Sigmoid colon (tissue), 4 donors: ENCODE measurements at regions not wholly inside any gene's neighbourhood (a gene's known extent, or its start where the extent isn't known, plus 50 kb on each side); places are given as distances from the start of the nearest gene placed in this dataset.

Source experiments
- POLR2A ChIP-seq, 2 donors: fragments of 450-650 bp; IDR thresholded peaks; one replicate each; pipeline ENCODE4 v1.6.1; 2016; ENCODE audit warnings: antibody characterized with exemption in 2 of 2, mild to moderate bottlenecking in 2 of 2, moderate library complexity in 2 of 2
- POLR2AphosphoS5 ChIP-seq, 4 donors: sonication (generic); formaldehyde crosslinking; IDR thresholded peaks; one replicate each; pipeline ENCODE4 v1.6.1; 2017; ENCODE audit warnings: antibody characterized with exemption in 4 of 4
- TF ChIP-seq, protein P1 (sequence below), 4 experiments: fragments of 450-650 bp in 3 of 4; fragments of 200-600 bp in 1 of 4; IDR thresholded peaks; one replicate each; pipeline ENCODE4 v1.5.1; 2016 to 2019; ENCODE audit warnings: antibody characterized with exemption in 4 of 4, mild to moderate bottlenecking in 3 of 4, moderate library complexity in 2 of 4

DNA sequence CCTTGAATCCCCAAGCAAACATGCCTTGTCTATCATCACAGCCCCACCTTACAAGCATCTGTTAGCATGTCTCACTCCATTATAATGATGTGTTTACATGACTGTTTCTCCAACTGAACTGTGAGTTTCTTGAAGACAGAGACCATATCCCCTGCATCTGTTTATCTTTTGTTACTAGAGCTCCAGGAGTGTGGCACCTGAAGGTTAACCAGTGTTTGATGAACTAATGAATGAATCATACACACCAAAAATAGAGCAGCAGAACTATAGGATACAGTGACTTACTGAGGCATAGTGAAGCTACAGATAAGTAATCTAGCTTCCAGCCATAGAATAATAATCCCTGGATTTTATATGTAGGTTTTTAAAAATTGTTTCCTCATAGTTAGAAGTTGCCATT lies 331.0 kb downstream of the PCDH7 start:
- no peak for TF ChIP-seq POLR2AphosphoS5 (IDR thresholded peaks at IDR 0.05)
- TF ChIP-seq, protein P1, sequence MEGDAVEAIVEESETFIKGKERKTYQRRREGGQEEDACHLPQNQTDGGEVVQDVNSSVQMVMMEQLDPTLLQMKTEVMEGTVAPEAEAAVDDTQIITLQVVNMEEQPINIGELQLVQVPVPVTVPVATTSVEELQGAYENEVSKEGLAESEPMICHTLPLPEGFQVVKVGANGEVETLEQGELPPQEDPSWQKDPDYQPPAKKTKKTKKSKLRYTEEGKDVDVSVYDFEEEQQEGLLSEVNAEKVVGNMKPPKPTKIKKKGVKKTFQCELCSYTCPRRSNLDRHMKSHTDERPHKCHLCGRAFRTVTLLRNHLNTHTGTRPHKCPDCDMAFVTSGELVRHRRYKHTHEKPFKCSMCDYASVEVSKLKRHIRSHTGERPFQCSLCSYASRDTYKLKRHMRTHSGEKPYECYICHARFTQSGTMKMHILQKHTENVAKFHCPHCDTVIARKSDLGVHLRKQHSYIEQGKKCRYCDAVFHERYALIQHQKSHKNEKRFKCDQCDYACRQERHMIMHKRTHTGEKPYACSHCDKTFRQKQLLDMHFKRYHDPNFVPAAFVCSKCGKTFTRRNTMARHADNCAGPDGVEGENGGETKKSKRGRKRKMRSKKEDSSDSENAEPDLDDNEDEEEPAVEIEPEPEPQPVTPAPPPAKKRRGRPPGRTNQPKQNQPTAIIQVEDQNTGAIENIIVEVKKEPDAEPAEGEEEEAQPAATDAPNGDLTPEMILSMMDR (IDR thresholded peaks at IDR 0.05) = no peak
- TF ChIP-seq POLR2A (IDR thresholded peaks at IDR 0.05) = no peak
